ENCODE measurements at regions not wholly inside any gene's neighbourhood (a gene's known extent, or its start where the extent isn't known, plus 50 kb on each side); places are given as distances from the start of the nearest gene placed in this dataset.

- peaks cover 3% of the 10 kb centered on the region for H3K4me1 ChIP-seq (ENCODE audit: control insufficient read depth, insufficient read depth, low read length)
- H3K4me3 ChIP-seq (ENCODE audit: low read length), result no peak overlapping the region
- Mint-ChIP-seq H3K27ac (no peak overlapping the region), H3K4me1 (peaks cover 11% of the 10 kb centered on the region), H3K4me3 (no peak overlapping the region), H3K27me3 (ENCODE audit: insufficient read depth) (no peaks in the 10 kb centered on the region), H3K36me3 (ENCODE audit: low read depth) (no peaks in the 10 kb centered on the region), H3K9me3 (peaks cover 22% of the 10 kb centered on the region)
- 8 to 25% methylated on average over 1 of the region's 1 CpG for WGBS, 2 experiments (ENCODE audit: insufficient coverage in 1 of 2, insufficient read length in 1 of 2)
- no peaks in the 10 kb centered on the region for H3K27me3 ChIP-seq (ENCODE audit: control insufficient read depth, insufficient read depth, low read length, poor library complexity, severe bottlenecking)
- no peak for TF ChIP-seq CTCF (conservative IDR thresholded peaks at IDR 0.05)
- peaks cover 5% of the 10 kb centered on the region for H3K9me3 ChIP-seq (ENCODE audit: control insufficient read depth, low read length)
- no peak overlapping the region for H3K9ac ChIP-seq (ENCODE audit: extremely low read depth, low read length, poor library complexity, severe bottlenecking)
- DNase-seq, result no peak
- H3K27ac ChIP-seq (ENCODE audit: low read depth, low read length), result no peak overlapping the region
- no peaks in the 10 kb centered on the region for H3K36me3 ChIP-seq (ENCODE audit: control insufficient read depth, insufficient read depth, low read length)
These were observed 145.3 kb downstream of the SLC38A4 start for GRCh38 chr12:46680506-46680905.

DNA sequence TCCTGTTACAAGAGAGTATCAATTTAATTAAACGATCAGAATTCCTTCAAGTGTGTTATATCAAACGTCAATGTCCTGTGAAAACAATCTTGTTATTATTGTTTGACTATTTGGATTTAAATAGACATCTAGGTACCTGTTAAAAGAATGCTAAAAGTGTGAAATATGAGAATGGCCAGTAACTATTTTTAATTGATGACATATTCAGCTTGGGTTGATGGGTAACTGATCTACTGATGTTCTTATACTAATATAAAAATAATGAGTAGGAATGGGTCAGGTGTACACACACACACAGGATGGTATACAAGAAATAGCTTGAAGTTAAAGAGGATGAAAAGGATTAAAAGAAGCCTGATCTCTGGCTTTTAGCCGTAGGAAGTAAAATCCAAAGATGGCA is 146.0 kb downstream of the SLC38A4 start:
- Histone ChIP-seq H3K4me3 (ENCODE audit: low read length) (no peak overlapping the region), H3K27me3 (ENCODE audit: control insufficient read depth, insufficient read depth, low read length, poor library complexity, severe bottlenecking) (no peaks in the 10 kb centered on the region), H3K4me1 (ENCODE audit: control insufficient read depth, insufficient read depth, low read length) (peaks cover 3% of the 10 kb centered on the region), H3K9me3 (ENCODE audit: control insufficient read depth, low read length) (peaks cover 5% of the 10 kb centered on the region), H3K36me3 (ENCODE audit: control insufficient read depth, insufficient read depth, low read length) (no peaks in the 10 kb centered on the region), H3K9ac (ENCODE audit: extremely low read depth, low read length, poor library complexity, severe bottlenecking) (no peak overlapping the region), H3K27ac (ENCODE audit: low read depth, low read length) (no peak overlapping the region)
- H3K36me3 Mint-ChIP-seq (ENCODE audit: low read depth), result no peaks in the 10 kb centered on the region
- no peak overlapping the region for H3K27ac Mint-ChIP-seq
- no peak overlapping the region for H3K4me3 Mint-ChIP-seq
- peaks cover 14% of the 10 kb centered on the region for H3K4me1 Mint-ChIP-seq
- no peak for DNase-seq
- no peak for TF ChIP-seq CTCF (conservative IDR thresholded peaks at IDR 0.05)
- WGBS, 2 experiments (ENCODE audit: insufficient coverage in 1 of 2, insufficient read length in 1 of 2), result 60 to 94% methylated on average over 2 to 3 of the region's 3 CpGs
- H3K27me3 Mint-ChIP-seq (ENCODE audit: insufficient read depth), result no peaks in the 10 kb centered on the region
- peaks cover 20% of the 10 kb centered on the region for H3K9me3 Mint-ChIP-seq

GRCh38 chr12:46678426-46678825 is 147.4 kb downstream of the SLC38A4 start:
- no peaks in the 10 kb centered on the region for H3K9me3 ChIP-seq (ENCODE audit: control insufficient read depth, low read length)
- no peak overlapping the region for H3K27ac ChIP-seq (ENCODE audit: low read depth, low read length)
- H3K27me3 ChIP-seq (ENCODE audit: control insufficient read depth, insufficient read depth, low read length, poor library complexity, severe bottlenecking), result no peaks in the 10 kb centered on the region
- H3K9ac ChIP-seq (ENCODE audit: extremely low read depth, low read length, poor library complexity, severe bottlenecking), result no peak overlapping the region
- Mint-ChIP-seq H3K9me3 (peaks cover 7% of the 10 kb centered on the region), H3K36me3 (ENCODE audit: low read depth) (no peaks in the 10 kb centered on the region), H3K4me1 (peaks cover 14% of the 10 kb centered on the region), H3K27me3 (ENCODE audit: insufficient read depth) (no peaks in the 10 kb centered on the region), H3K4me3 (no peak overlapping the region), H3K27ac (no peak overlapping the region)
- no peak for DNase-seq
- H3K4me1 ChIP-seq (ENCODE audit: control insufficient read depth, insufficient read depth, low read length), result peaks cover 3% of the 10 kb centered on the region
- no peak for TF ChIP-seq CTCF (conservative IDR thresholded peaks at IDR 0.05)
- no peak overlapping the region for H3K4me3 ChIP-seq (ENCODE audit: low read length)
- no peaks in the 10 kb centered on the region for H3K36me3 ChIP-seq (ENCODE audit: control insufficient read depth, insufficient read depth, low read length)
- WGBS, 2 experiments (ENCODE audit: insufficient coverage in 1 of 2, insufficient read length in 1 of 2), result 90 to 100% methylated on average over 1 to 2 of the region's 3 CpGs
